HG02884 (cell line): ENCODE measurements at regions not wholly inside any gene's neighbourhood (a gene's known extent, or its start where the extent isn't known, plus 50 kb on each side); places are given as distances from the start of the nearest gene placed in this dataset.
"Not testable (repeated sequence)": the region's sequence is repeated elsewhere in the genome, so short reads cannot be mapped to it uniquely, and the experiment has no call there.

ENCODE experiments used
- ATAC-seq: cut with Tn5 transposase; IDR thresholded peaks from one replicate; pipeline ENCODE4 v1.9.1; 2021; ENCODE audit warnings: mild to moderate bottlenecking, moderate library complexity; ENCODE audit not compliant: unreplicated experiment

GRCh38 chr6:80439721-80440470 is 333.4 kb downstream of the BCKDHB start:
- ATAC-seq: no peak

GRCh38 chr6:80438772-80439171 is 332.3 kb downstream of the BCKDHB start:
- no peak for ATAC-seq

- ATAC-seq: no peak
Observed at GRCh38 chr6:80437801-80438200, 331.3 kb downstream of the BCKDHB start.

DNA sequence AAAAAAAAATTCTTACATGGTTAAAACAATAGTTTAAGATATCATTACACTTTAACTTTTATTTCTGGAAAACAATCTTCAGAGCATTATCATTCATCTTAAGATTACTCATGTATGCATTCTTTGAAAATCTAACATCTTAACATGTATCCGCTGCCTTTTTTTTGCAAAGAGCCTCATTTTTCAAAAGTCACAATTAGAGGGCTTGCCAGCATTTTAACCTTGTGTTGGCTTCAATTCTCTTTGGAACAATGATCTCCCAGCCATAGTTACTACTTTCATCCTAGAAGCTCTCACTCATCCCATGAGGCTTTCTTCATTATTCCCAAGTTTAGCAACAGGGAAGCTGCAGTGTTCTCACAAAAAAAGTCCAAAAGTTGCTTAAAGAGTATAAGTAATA is 330.8 kb downstream of the BCKDHB start:
- no peak for ATAC-seq

GRCh38 chr6:80436663-80437062 is 330.2 kb downstream of the BCKDHB start:
- no peak for ATAC-seq

- ATAC-seq: no peak
Observed at GRCh38 chr6:80435457-80435856, 329.0 kb downstream of the BCKDHB start.

DNA sequence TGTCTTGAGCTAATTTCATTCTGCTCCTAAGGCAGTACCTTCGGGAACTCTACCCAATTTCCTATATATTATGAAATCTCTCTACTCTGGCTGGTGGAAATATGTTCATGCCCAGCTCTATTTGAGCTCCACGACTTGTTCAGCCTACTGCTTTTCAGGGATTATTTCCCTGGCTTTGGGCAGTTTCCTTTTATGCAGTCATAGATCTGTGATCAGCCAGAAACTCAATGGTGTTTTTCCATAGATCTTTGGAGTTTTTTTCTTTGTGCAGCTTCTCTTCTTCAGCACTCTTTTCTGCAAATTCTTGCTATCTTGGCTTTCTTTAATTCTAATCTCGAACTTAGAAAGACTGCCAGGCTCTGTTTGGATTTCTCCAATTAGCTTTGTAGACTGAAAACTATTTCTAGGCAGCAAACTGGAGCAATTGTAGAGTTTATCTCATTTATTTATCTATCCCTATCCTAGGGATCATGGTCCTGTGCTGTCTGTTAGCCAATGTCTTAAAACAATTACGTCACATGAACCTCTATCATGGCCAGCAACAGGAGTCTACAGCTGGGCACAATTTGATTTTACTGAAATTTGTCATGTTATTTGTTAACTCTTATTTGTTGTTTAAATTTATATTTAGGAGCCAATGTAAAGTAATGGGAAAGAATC is 328.4 kb downstream of the BCKDHB start:
- no peak for ATAC-seq

GRCh38 chr6:80433673-80434025 is 327.2 kb downstream of the BCKDHB start:
- ATAC-seq: no peak

GRCh38 chr6:80433010-80433672 is 326.7 kb downstream of the BCKDHB start:
- no peak for ATAC-seq

DNA sequence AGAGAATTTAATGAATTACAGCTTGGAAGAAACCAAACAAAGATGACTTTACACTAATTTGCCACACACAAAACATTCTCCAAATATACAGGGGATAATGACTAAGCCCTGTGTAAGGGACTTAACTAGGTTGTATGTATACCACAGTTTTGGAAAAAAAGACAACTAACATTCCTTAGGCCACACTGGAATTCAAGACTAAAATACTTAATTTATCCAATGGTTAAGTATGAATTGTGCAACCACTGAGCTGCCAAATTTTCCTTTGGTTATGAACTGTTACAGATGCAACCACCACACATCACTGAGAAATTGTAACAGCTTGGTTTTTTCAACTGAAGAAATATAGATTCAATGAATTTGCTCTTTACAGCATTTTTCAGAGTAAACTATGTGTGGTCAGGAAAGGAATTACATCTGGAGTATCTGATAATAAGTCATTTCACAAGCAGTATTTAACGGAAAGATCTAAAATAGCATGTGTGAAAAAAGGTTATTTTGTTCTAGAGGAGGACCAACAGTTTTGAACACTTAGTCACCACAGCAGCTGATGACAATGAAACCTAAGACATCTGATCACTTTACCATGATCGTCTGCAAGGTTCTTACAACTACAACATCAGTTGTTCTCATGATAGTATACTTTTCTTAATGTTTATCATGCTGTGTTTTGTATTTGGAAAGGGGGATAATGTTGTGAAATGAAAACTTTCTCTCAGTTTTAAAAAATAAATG is 318.8 kb downstream of the BCKDHB start:
- ATAC-seq: no peak

DNA sequence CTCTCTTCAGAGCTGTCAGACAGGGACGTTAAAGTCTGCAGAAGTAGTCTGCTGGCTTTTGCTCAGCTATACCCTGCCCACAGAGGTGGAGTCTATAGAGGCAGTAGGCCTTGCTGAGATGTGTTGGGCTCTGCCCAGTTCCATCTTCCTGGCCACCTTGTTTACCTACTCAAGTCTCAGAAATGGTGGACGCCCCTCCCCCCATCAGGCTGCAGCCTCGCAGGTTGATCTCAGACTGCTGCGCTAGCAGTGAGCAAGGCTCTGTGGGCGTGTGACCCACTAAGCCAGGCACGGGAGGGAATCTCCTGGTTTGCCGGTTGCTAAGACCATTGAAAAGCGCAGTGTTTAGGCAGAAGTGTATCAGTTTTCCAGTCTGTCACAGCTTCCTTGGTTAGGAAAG is 305.0 kb downstream of the BCKDHB start:
- no peak for ATAC-seq

GRCh38 chr6:80407976-80408375 is 301.5 kb downstream of the BCKDHB start:
- not testable (repeated sequence) for ATAC-seq

DNA sequence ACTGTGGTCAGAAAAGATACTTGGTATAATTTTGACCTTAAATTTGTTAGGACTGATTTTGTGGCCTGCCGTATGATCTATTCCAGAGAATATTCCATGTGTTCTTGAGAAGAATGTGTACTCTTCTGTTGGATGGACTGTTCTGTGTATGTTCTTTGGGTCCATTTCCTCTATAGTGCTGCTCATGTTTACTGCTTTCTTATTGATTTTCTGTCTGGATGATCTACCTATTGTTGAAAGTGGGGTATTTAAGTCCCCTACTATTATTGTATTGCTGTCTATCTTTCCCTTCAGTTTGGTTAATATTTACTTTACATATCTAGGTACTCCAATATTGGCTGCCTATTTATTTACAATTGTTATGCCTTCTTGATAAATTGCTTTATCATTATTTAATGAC is 298.4 kb downstream of the BCKDHB start:
- no peak for ATAC-seq

GRCh38 chr6:80403365-80403764 is 296.9 kb downstream of the BCKDHB start:
- ATAC-seq: no peak

- ATAC-seq: no peak
Observed at GRCh38 chr6:80402266-80402665, 295.8 kb downstream of the BCKDHB start.
